ENCODE measurements at regions not wholly inside any gene's neighbourhood (a gene's known extent, or its start where the extent isn't known, plus 50 kb on each side); places are given as distances from the start of the nearest gene placed in this dataset.
A peak's percentile ranks its signal among the peaks of the same experiment; 100 is the strongest.
"Not testable (repeated sequence)": the region's sequence is repeated elsewhere in the genome, so short reads cannot be mapped to it uniquely, and the experiment has no call there.

GRCh38 chr2:19169134-19169768, 189.2 kb downstream of the OSR1 start:
- TF ChIP-seq CTCF (IDR thresholded peaks at IDR 0.05) = no peak
- Histone ChIP-seq H3K36me3 (ENCODE audit: low read depth) (no peaks in the 10 kb centered on the region), H3K4me1 (ENCODE audit: low read depth) (no peaks in the 10 kb centered on the region), H3K9me3 (no peaks in the 10 kb centered on the region), H3K4me3 (no peak overlapping the region)
- ATAC-seq (no peak), DNase-seq (no peak)
- intact Hi-C loops (cut with DNase I, micrococcal nuclease) = no loop called here

GRCh38 chr2:19164099-19164498, 194.3 kb downstream of the OSR1 start:
- ATAC-seq; H3K36me3 ChIP-seq (ENCODE audit: low read depth); H3K4me3 ChIP-seq; H3K4me1 ChIP-seq (ENCODE audit: low read depth); H3K9me3 ChIP-seq; intact Hi-C loops (cut with DNase I, micrococcal nuclease): not testable (repeated sequence)
- peak in 2 of 3 donors; percentile 36 to 60 for DNase-seq

- TF ChIP-seq CTCF (IDR thresholded peaks at IDR 0.05) = no peak
- intact Hi-C loops (cut with DNase I, micrococcal nuclease) = no loop called here
Observed at GRCh38 chr2:19158896-19159295, 199.5 kb downstream of the OSR1 start.

GRCh38 chr2:19158211-19158610, 200.2 kb downstream of the OSR1 start:
- TF ChIP-seq CTCF (IDR thresholded peaks at IDR 0.05) = no peak
- no peak overlapping the region for H3K4me3 ChIP-seq

More at GRCh38 chr2:19158896-19159295, 199.5 kb downstream of the OSR1 start:
- ATAC-seq (no peak), DNase-seq (no peak)
- Histone ChIP-seq H3K36me3 (ENCODE audit: low read depth) (no peaks in the 10 kb centered on the region), H3K4me3 (no peak overlapping the region), H3K4me1 (ENCODE audit: low read depth) (no peaks in the 10 kb centered on the region), H3K9me3 (peaks cover 3% of the 10 kb centered on the region)

GRCh38 chr2:19156646-19157045, 201.8 kb downstream of the OSR1 start:
- H3K36me3 ChIP-seq (ENCODE audit: low read depth) = no peaks in the 10 kb centered on the region
- H3K4me3 ChIP-seq = no peak overlapping the region
- intact Hi-C loops (cut with DNase I, micrococcal nuclease) = no loop called here
- H3K9me3 ChIP-seq = peaks cover 2% of the 10 kb centered on the region
- H3K4me1 ChIP-seq (ENCODE audit: low read depth) = no peaks in the 10 kb centered on the region
- TF ChIP-seq CTCF (IDR thresholded peaks at IDR 0.05) = no peak
- ATAC-seq (no peak), DNase-seq (no peak)

More at GRCh38 chr2:19158211-19158610, 200.2 kb downstream of the OSR1 start:
- H3K9me3 ChIP-seq = peaks cover 3% of the 10 kb centered on the region
- H3K4me1 ChIP-seq (ENCODE audit: low read depth) = no peaks in the 10 kb centered on the region
- no peak for DNase-seq
- intact Hi-C loops (cut with DNase I, micrococcal nuclease) = no loop called here
- no peak for ATAC-seq
- no peaks in the 10 kb centered on the region for H3K36me3 ChIP-seq (ENCODE audit: low read depth)

- DNase-seq = no peak
- H3K4me1 ChIP-seq (ENCODE audit: low read depth) = no peaks in the 10 kb centered on the region
- no peak for TF ChIP-seq CTCF (IDR thresholded peaks at IDR 0.05)
- peaks cover 10% of the 10 kb centered on the region for H3K9me3 ChIP-seq
- no peak for ATAC-seq
- H3K36me3 ChIP-seq (ENCODE audit: low read depth) = no peaks in the 10 kb centered on the region
- no peak overlapping the region for H3K4me3 ChIP-seq
- intact Hi-C loops (cut with DNase I, micrococcal nuclease) = no loop called here
Observed at GRCh38 chr2:19150726-19151125, 207.7 kb downstream of the OSR1 start.
